DMS153 treated with DMSO at 0.1 percent for 48 hours (cell line): ENCODE measurements at regions not wholly inside any gene's neighbourhood (a gene's known extent, or its start where the extent isn't known, plus 50 kb on each side); places are given as distances from the start of the nearest gene placed in this dataset.

ENCODE experiments used
- DNase-seq: peaks from one replicate; lab custom pipeline; 2025; ENCODE audit not compliant: unreplicated experiment; lab: John Stamatoyannopoulos, UW

- no peak for DNase-seq
Observed at GRCh38 chr2:33681364-33681757, 82.3 kb upstream of the FAM98A start.

GRCh38 chr2:33680644-33681363 lies 81.7 kb upstream of the FAM98A start:
- DNase-seq: no peak

- DNase-seq: no peak
Observed at GRCh38 chr2:33678436-33678835, 79.3 kb upstream of the FAM98A start.

DNA sequence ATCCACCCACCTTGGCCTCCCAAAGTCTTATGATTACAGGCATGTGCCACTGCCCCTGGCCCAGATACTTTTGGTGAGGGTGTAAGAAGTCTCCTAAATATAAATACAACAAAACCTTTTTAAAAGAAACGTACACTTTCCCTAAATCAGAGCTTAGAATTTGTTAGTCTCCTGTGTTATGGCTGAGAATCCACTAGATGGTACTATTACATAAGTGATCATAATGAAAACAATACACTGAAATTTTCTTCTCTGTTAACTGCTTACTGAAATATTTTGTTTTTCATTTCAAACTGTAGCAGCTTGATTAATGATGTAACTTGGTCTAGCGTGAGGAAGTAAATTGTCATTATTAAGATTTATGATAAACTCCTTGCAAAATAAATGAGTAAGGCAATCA lies 74.8 kb upstream of the FAM98A start:
- DNase-seq: peak; percentile 16

DNA sequence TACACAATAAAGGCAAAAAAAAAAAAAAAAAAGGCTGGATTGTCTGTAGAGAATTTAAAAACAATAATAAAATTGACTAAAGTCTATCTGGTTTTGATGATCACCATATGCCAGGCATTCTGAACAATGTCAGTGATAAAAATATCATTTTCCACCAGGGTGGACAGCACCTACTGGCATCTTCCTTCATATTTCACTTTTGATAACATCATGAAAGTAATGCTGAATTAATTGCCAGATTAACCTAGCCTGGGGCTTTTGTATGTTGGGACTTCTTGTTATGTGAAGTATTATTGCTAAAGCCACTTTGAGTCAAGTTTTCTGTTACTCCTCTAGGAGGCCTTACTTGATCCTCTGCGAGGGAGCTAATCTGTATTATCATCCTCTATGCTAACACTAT lies 73.8 kb upstream of the FAM98A start:
- no peak for DNase-seq

- no peak for DNase-seq
Observed at GRCh38 chr2:33672389-33672788, 73.3 kb upstream of the FAM98A start.

DNA sequence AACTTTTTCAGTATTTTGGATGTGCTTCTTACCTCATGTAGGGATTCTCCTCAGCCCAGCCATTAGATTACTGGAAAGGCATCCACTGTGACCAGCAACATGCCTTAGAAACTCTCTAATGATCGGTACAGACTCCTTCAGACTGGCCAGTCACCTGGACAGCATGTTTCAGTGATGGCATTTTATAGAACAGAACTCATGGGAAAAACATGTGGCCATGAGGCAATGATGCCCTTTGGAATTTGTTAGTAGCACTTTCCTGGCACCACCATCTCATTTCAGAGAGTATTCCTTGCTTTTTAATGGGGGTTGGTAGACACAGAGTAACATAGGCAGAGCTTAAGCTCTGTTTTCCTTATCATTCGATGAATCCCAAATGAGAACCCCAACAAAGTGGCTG lies 72.1 kb upstream of the FAM98A start:
- DNase-seq: no peak

GRCh38 chr2:33670392-33670937 lies 71.4 kb upstream of the FAM98A start:
- no peak for DNase-seq

GRCh38 chr2:33666879-33667278 lies 67.8 kb upstream of the FAM98A start:
- no peak for DNase-seq

GRCh38 chr2:33665039-33665438 lies 65.9 kb upstream of the FAM98A start:
- DNase-seq: no peak

- DNase-seq: no peak
Observed at GRCh38 chr2:33660416-33661123, 61.5 kb upstream of the FAM98A start.

GRCh38 chr2:33655626-33656320 lies 56.7 kb upstream of the FAM98A start:
- no peak for DNase-seq

DNA sequence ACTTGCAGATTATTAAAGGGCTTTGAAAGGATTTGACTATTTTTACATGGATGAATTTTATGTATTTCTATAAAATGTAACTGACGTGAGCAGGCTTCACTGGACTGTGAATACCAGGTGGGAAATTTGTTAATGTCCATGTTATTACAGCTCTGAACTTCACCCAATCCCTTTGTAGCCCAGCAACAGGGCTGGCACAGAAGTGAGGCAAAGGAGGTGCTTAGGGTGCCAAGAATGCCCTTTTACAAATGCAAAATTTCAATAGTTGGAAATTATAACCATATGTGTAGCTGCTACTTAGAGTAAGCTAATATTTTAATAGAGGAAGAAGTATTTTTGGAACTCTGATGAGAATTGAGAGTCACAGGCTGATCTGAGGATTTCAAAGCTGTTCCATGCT lies 53.7 kb upstream of the FAM98A start:
- DNase-seq: no peak

GRCh38 chr2:33650171-33650570 lies 51.1 kb upstream of the FAM98A start:
- no peak for DNase-seq
